Mesendoderm (in vitro differentiated cells): ENCODE measurements at regions not wholly inside any gene's neighbourhood (a gene's known extent, or its start where the extent isn't known, plus 50 kb on each side); places are given as distances from the start of the nearest gene placed in this dataset.

Source experiments
- DNase-seq: peaks from one replicate; pipeline ENCODE4 v3.0.0; 2013
- H2AK5ac ChIP-seq: 2 replicates; pipeline ENCODE4 v1.6.1; 2013; ENCODE audit warnings: low read length, inconsistent platforms
- H2BK120ac ChIP-seq: 2 replicates; pipeline ENCODE4 v1.6.1; 2013; ENCODE audit warnings: low read depth, mild to moderate bottlenecking, low read length, moderate library complexity, mixed read lengths
- H2BK15ac ChIP-seq: replicated peaks from 2 replicates; pipeline ENCODE4 v1.6.1; 2013; ENCODE audit warnings: low read depth, mild to moderate bottlenecking, moderate library complexity
- H2BK5ac ChIP-seq: 2 replicates; pipeline ENCODE4 v1.6.1; 2013; ENCODE audit warnings: low read length, inconsistent platforms
- H3K18ac ChIP-seq: 2 replicates; pipeline ENCODE4 v1.6.1; 2013; ENCODE audit warnings: mild to moderate bottlenecking, low read length, mixed read lengths
- H3K23ac ChIP-seq: one replicate; pipeline ENCODE4 v1.6.1; 2013; ENCODE audit warnings: low read length
- H3K27ac ChIP-seq: 2 replicates; pipeline ENCODE4 v1.5.1; 2013; ENCODE audit warnings: low read depth, mild to moderate bottlenecking, inconsistent platforms, low read length, moderate library complexity
- H3K27me3 ChIP-seq: 2 replicates; pipeline ENCODE4 v1.6.1; 2013; ENCODE audit warnings: low read length, control low read depth, mild to moderate bottlenecking, inconsistent platforms; ENCODE audit not compliant: insufficient read depth, poor library complexity
- H3K36me3 ChIP-seq: 2 replicates; pipeline ENCODE4 v1.6.1; 2013; ENCODE audit warnings: low read length, inconsistent platforms; ENCODE audit not compliant: control insufficient read depth, insufficient read depth
- H3K4ac ChIP-seq: one replicate; pipeline ENCODE4 v1.6.1; 2013; ENCODE audit warnings: low read depth, mild to moderate bottlenecking, low read length, moderate library complexity
- H3K4me1 ChIP-seq: 2 replicates; pipeline ENCODE4 v1.6.1; 2013; ENCODE audit warnings: low read depth, low read length, inconsistent platforms; ENCODE audit not compliant: control insufficient read depth
- H3K4me2 ChIP-seq: 2 replicates; pipeline ENCODE4 v1.6.1; 2013; ENCODE audit warnings: low read length
- H3K4me3 ChIP-seq: 2 replicates; pipeline ENCODE4 v1.5.1; 2013; ENCODE audit warnings: mild to moderate bottlenecking, low read length
- H3K56ac ChIP-seq: one replicate; pipeline ENCODE4 v1.6.1; 2013; ENCODE audit warnings: low read length
- H3K79me1 ChIP-seq: 2 replicates; pipeline ENCODE4 v1.6.1; 2013; ENCODE audit warnings: low read length, inconsistent platforms
- H3K79me2 ChIP-seq: 2 replicates; pipeline ENCODE4 v1.6.1; 2013; ENCODE audit warnings: mild to moderate bottlenecking, low read length; ENCODE audit not compliant: control insufficient read depth, insufficient read depth
- H3K9ac ChIP-seq: 2 replicates; pipeline ENCODE4 v1.6.1; 2013; ENCODE audit warnings: low read length, inconsistent platforms
- H4K5ac ChIP-seq: one replicate; pipeline ENCODE4 v1.6.1; 2013; ENCODE audit warnings: low read length
- H4K8ac ChIP-seq: one replicate; pipeline ENCODE4 v1.6.1; 2013; ENCODE audit warnings: low read depth, mild to moderate bottlenecking, control low read depth, low read length, moderate library complexity
- WGBS: extraction: QIAGEN DNeasy Blood & Tissue Kit; methylation state at CpG from one replicate; pipeline ENCODE4 v1.1.7; 2013; ENCODE audit warnings: low lambda C conversion rate, missing lambda C conversion rate; ENCODE audit not compliant: insufficient coverage; ENCODE audit errors: extremely low coverage; 5-methylcytosine and 5-hydroxymethylcytosine counted together

GRCh38 chr22:48217596-48217995 is 1455.1 kb downstream of the TBC1D22A start:
- H3K18ac ChIP-seq, result no peak overlapping the region
- H3K4me1 ChIP-seq, result no peaks in the 10 kb centered on the region
- H4K5ac ChIP-seq, result no peak overlapping the region
- H3K27ac ChIP-seq, result no peak overlapping the region
- H3K79me2 ChIP-seq, result no peaks in the 10 kb centered on the region
- H3K23ac ChIP-seq, result no peak overlapping the region
- H3K4me2 ChIP-seq, result no peak overlapping the region
- H3K9ac ChIP-seq, result no peak overlapping the region
- no peaks in the 10 kb centered on the region for H3K79me1 ChIP-seq
- no peak overlapping the region for H2AK5ac ChIP-seq
- no peak for DNase-seq
- H3K56ac ChIP-seq, result no peak overlapping the region
- H2BK15ac ChIP-seq, result no peak overlapping the region
- H2BK5ac ChIP-seq, result no peak overlapping the region
- no peaks in the 10 kb centered on the region for H3K36me3 ChIP-seq
- no peak overlapping the region for H2BK120ac ChIP-seq
- no peak overlapping the region for H4K8ac ChIP-seq
- no CpG with 5 or more reads among the region's 11 CpGs for WGBS
- no peak overlapping the region for H3K4me3 ChIP-seq
- no peak overlapping the region for H3K4ac ChIP-seq
- H3K27me3 ChIP-seq, result no peaks in the 10 kb centered on the region

- Histone ChIP-seq H3K4me3 (no peak overlapping the region), H2BK15ac (no peak overlapping the region), H3K23ac (no peak overlapping the region), H3K27ac (no peak overlapping the region), H3K36me3 (no peaks in the 10 kb centered on the region), H2BK5ac (no peak overlapping the region), H2BK120ac (no peak overlapping the region), H3K79me1 (no peaks in the 10 kb centered on the region), H3K4me1 (no peaks in the 10 kb centered on the region), H3K27me3 (no peaks in the 10 kb centered on the region), H3K79me2 (no peaks in the 10 kb centered on the region), H3K9ac (no peak overlapping the region), H4K8ac (no peak overlapping the region), H3K4me2 (no peak overlapping the region), H2AK5ac (no peak overlapping the region), H4K5ac (no peak overlapping the region), H3K18ac (no peak overlapping the region), H3K4ac (no peak overlapping the region), H3K56ac (no peak overlapping the region)
- DNase-seq, result no peak
- WGBS, result 100% methylated on average over 1 of the region's 1 CpG
These were observed 1450.3 kb downstream of the TBC1D22A start for GRCh38 chr22:48212727-48213126.

GRCh38 chr22:48210812-48211211 is 1448.4 kb downstream of the TBC1D22A start:
- Histone ChIP-seq H3K4ac (no peak overlapping the region), H3K27ac (no peak overlapping the region), H3K56ac (no peak overlapping the region), H3K4me1 (no peaks in the 10 kb centered on the region), H3K4me2 (no peak overlapping the region), H2AK5ac (no peak overlapping the region), H4K5ac (no peak overlapping the region), H4K8ac (no peak overlapping the region), H2BK120ac (no peak overlapping the region), H2BK5ac (no peak overlapping the region), H2BK15ac (no peak overlapping the region), H3K79me2 (no peaks in the 10 kb centered on the region), H3K9ac (no peak overlapping the region), H3K36me3 (no peaks in the 10 kb centered on the region), H3K4me3 (no peak overlapping the region), H3K23ac (no peak overlapping the region), H3K79me1 (no peaks in the 10 kb centered on the region), H3K18ac (no peak overlapping the region), H3K27me3 (no peaks in the 10 kb centered on the region)
- no CpG with 5 or more reads among the region's 7 CpGs for WGBS
- DNase-seq, result no peak

- H3K79me1 ChIP-seq, result no peaks in the 10 kb centered on the region
- H3K36me3 ChIP-seq, result no peaks in the 10 kb centered on the region
- no peak overlapping the region for H3K27ac ChIP-seq
- no CpG with 5 or more reads among the region's 10 CpGs for WGBS
- no peak overlapping the region for H2BK120ac ChIP-seq
- no peak overlapping the region for H3K18ac ChIP-seq
- no peaks in the 10 kb centered on the region for H3K4me1 ChIP-seq
- H2AK5ac ChIP-seq, result no peak overlapping the region
- H2BK15ac ChIP-seq, result no peak overlapping the region
- H2BK5ac ChIP-seq, result no peak overlapping the region
- no peak overlapping the region for H3K23ac ChIP-seq
- no peak overlapping the region for H3K9ac ChIP-seq
- H4K8ac ChIP-seq, result no peak overlapping the region
- no peak overlapping the region for H3K56ac ChIP-seq
- no peak overlapping the region for H3K4ac ChIP-seq
- no peak overlapping the region for H3K4me3 ChIP-seq
- no peak overlapping the region for H4K5ac ChIP-seq
- DNase-seq, result no peak
- no peak overlapping the region for H3K4me2 ChIP-seq
- H3K27me3 ChIP-seq, result no peaks in the 10 kb centered on the region
- no peaks in the 10 kb centered on the region for H3K79me2 ChIP-seq
These were observed 1447.7 kb downstream of the TBC1D22A start for GRCh38 chr22:48210198-48210580.

- Histone ChIP-seq H3K4ac (no peak overlapping the region), H3K23ac (no peak overlapping the region), H2BK5ac (no peak overlapping the region), H3K4me2 (no peak overlapping the region), H3K56ac (no peak overlapping the region), H2AK5ac (no peak overlapping the region), H3K36me3 (no peaks in the 10 kb centered on the region), H3K18ac (no peak overlapping the region), H4K8ac (no peak overlapping the region), H3K4me1 (no peaks in the 10 kb centered on the region), H3K27ac (no peak overlapping the region), H4K5ac (no peak overlapping the region), H2BK120ac (no peak overlapping the region), H3K79me1 (no peaks in the 10 kb centered on the region), H3K9ac (no peak overlapping the region), H2BK15ac (no peak overlapping the region), H3K27me3 (no peaks in the 10 kb centered on the region), H3K4me3 (no peak overlapping the region), H3K79me2 (no peaks in the 10 kb centered on the region)
- no peak for DNase-seq
- WGBS, result no CpG with 5 or more reads among the region's 26 CpGs
These were observed 1447.2 kb downstream of the TBC1D22A start for GRCh38 chr22:48209473-48210197.

- no peaks in the 10 kb centered on the region for H3K36me3 ChIP-seq
- no peaks in the 10 kb centered on the region for H3K27me3 ChIP-seq
- no peak overlapping the region for H3K56ac ChIP-seq
- no peak overlapping the region for H3K4me2 ChIP-seq
- no peak overlapping the region for H3K9ac ChIP-seq
- WGBS, result no CpG with 5 or more reads among the region's 19 CpGs
- H3K79me1 ChIP-seq, result no peaks in the 10 kb centered on the region
- H2BK15ac ChIP-seq, result no peak overlapping the region
- H2BK120ac ChIP-seq, result no peak overlapping the region
- no peaks in the 10 kb centered on the region for H3K4me1 ChIP-seq
- no peak overlapping the region for H3K23ac ChIP-seq
- DNase-seq, result no peak
- H3K18ac ChIP-seq, result no peak overlapping the region
- no peak overlapping the region for H2AK5ac ChIP-seq
- no peaks in the 10 kb centered on the region for H3K79me2 ChIP-seq
- H3K4me3 ChIP-seq, result no peak overlapping the region
- H3K4ac ChIP-seq, result no peak overlapping the region
- H2BK5ac ChIP-seq, result no peak overlapping the region
- no peak overlapping the region for H4K8ac ChIP-seq
- no peak overlapping the region for H3K27ac ChIP-seq
- H4K5ac ChIP-seq, result no peak overlapping the region
These were observed 1446.4 kb downstream of the TBC1D22A start for GRCh38 chr22:48208894-48209293.
